OCI-LY7 (cell line): ENCODE measurements at regions not wholly inside any gene's neighbourhood (a gene's known extent, or its start where the extent isn't known, plus 50 kb on each side); places are given as distances from the start of the nearest gene placed in this dataset.

ENCODE experiments used
- EZH2phosphoT487 ChIP-seq: fragments of 200-600 bp; sonication (generic); IDR thresholded peaks from 2 replicates; pipeline ENCODE4 v1.6.1; 2018; ENCODE audit warnings: low read depth, borderline replicate concordance, mild to moderate bottlenecking, mixed run types, antibody characterized with exemption, low read length, moderate library complexity, mixed read lengths
- TF ChIP-seq, protein P1 (sequence below): fragments of 200-600 bp; sonication (generic); conservative IDR thresholded peaks from 2 replicates; pipeline ENCODE4 v1.5.1; 2014; ENCODE audit warnings: mild to moderate bottlenecking, antibody characterized with exemption, low read length, moderate library complexity, mixed read lengths

DNA sequence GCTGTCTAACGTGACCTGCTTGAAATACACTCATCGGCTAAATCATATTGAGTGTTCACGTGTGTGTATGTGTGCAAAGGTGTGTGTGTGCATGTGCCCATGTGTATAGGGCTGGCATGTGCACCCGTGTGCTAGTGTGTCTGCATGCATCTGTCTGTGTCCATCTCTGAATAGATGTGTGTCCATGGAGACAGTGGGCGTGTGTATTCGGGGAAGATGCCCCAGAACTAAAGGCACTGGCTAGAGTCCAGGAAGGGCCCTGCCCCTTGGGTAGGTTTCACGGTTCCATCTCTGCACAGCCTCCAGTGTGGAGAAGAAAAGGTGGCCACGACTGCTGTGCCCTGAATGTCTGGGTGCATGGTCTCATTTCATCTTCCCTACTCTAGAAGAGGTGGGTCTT lies 220.3 kb downstream of the MN1 start:
- TF ChIP-seq, protein P1, sequence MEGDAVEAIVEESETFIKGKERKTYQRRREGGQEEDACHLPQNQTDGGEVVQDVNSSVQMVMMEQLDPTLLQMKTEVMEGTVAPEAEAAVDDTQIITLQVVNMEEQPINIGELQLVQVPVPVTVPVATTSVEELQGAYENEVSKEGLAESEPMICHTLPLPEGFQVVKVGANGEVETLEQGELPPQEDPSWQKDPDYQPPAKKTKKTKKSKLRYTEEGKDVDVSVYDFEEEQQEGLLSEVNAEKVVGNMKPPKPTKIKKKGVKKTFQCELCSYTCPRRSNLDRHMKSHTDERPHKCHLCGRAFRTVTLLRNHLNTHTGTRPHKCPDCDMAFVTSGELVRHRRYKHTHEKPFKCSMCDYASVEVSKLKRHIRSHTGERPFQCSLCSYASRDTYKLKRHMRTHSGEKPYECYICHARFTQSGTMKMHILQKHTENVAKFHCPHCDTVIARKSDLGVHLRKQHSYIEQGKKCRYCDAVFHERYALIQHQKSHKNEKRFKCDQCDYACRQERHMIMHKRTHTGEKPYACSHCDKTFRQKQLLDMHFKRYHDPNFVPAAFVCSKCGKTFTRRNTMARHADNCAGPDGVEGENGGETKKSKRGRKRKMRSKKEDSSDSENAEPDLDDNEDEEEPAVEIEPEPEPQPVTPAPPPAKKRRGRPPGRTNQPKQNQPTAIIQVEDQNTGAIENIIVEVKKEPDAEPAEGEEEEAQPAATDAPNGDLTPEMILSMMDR = no peak
- no peak for TF ChIP-seq EZH2phosphoT487
